Neural cell (in vitro differentiated cells): ENCODE measurements at regions not wholly inside any gene's neighbourhood (a gene's known extent, or its start where the extent isn't known, plus 50 kb on each side); places are given as distances from the start of the nearest gene placed in this dataset.

Experiments used
- CTCF ChIP-seq: fragments of 450-650 bp; IDR thresholded peaks from 2 replicates; pipeline ENCODE4 v1.5.1; 2014; ENCODE audit warnings: antibody characterized with exemption, mild to moderate bottlenecking, moderate library complexity; ENCODE audit not compliant: poor library complexity, severe bottlenecking
- TAF1 ChIP-seq: IDR thresholded peaks from 2 replicates; pipeline ENCODE4 v1.6.1; 2012; ENCODE audit warnings: low read depth

GRCh38 chr21:28690196-28690595 is 302.5 kb downstream of the LTN1 start:
- TF ChIP-seq TAF1 = no peak
- no peak for TF ChIP-seq CTCF
